Tibial artery (tissue), 4 donors: ENCODE measurements at regions not wholly inside any gene's neighbourhood (a gene's known extent, or its start where the extent isn't known, plus 50 kb on each side); places are given as distances from the start of the nearest gene placed in this dataset.

Experiments used
- DNase-seq, 2 donors: peaks; one replicate each; pipeline ENCODE4 v3.0.0-alpha.2; 2019
- H3K27ac ChIP-seq, 2 donors: fragments of 200-600 bp; sonication (generic) in 1 of 2; 1 replicate in 1 of 2; 2 replicates in 1 of 2; pipeline ENCODE4 v1.5.1; 2018 to 2019; ENCODE audit warnings: mild to moderate bottlenecking in 1 of 2
- H3K27me3 ChIP-seq, 2 donors: fragments of 200-600 bp; sonication (generic) in 1 of 2; one replicate each; pipeline versions ENCODE4 v1.5.1 to v1.6.0; 2016 to 2019
- H3K36me3 ChIP-seq, 3 donors: fragments of 200-600 bp; sonication (generic) in 2 of 3; one replicate each; pipeline ENCODE4 v1.5.1; 2016 to 2019; ENCODE audit warnings: mild to moderate bottlenecking in 2 of 3
- H3K4me1 ChIP-seq, 4 donors: fragments of 200-600 bp; sonication (generic) in 2 of 4; 1 replicate in 3 of 4; 2 replicates in 1 of 4; pipeline ENCODE4 v1.5.1; 2016 to 2019
- H3K4me3 ChIP-seq, 2 donors: fragments of 200-600 bp; sonication (generic) in 1 of 2; 1 replicate in 1 of 2; 2 replicates in 1 of 2; pipeline ENCODE4 v1.5.1; 2018 to 2019; ENCODE audit warnings: mild to moderate bottlenecking in 2 of 2
- H3K9me3 ChIP-seq, 3 donors: fragments of 200-600 bp; sonication (generic) in 1 of 3; one replicate each; pipeline ENCODE4 v1.5.1; 2016 to 2019
- intact Hi-C: fragments of 100-400 bp; cut with DNase I; formaldehyde crosslinking; loops from one replicate; pipeline ENCODE4 v1.15.0; 2023; ENCODE audit warnings: low total_unique reads
- TF ChIP-seq, protein P1 (sequence below), 2 experiments: fragments of 200-600 bp in 1 of 2; fragments of 450-650 bp in 1 of 2; IDR thresholded peaks; one replicate each; pipeline ENCODE4 v1.5.1; 2017 to 2019; ENCODE audit warnings: antibody characterized with exemption in 2 of 2, mild to moderate bottlenecking in 1 of 2, moderate library complexity in 1 of 2

DNA sequence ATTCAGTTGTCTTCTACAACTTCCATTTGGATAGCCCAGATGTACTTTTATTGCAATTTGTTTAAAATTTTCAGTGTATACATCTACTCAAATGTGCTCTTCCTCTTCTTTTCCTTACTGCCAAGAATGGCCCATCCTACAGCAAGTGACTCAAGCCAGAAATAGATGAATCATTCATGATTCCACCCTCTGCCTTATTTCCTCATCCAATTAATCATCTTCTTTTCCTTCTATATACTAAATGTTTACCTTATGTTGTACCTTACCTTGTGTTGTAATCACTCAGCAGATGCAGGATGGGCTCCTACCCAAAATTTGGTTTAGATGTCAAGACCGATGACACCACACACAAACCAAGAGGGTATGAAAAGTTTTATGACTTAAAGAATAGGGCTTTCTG, 437.8 kb downstream of the GRXCR1 start:
- Histone ChIP-seq H3K27me3 (no peaks in the 10 kb centered on the region), H3K27ac (no peak overlapping the region), H3K9me3 (no peaks in the 10 kb centered on the region), H3K4me3 (no peak overlapping the region), H3K4me1 (no peaks in the 10 kb centered on the region), H3K36me3 (no peaks in the 10 kb centered on the region)
- intact Hi-C loops, result no loop called here
- TF ChIP-seq, protein P1, sequence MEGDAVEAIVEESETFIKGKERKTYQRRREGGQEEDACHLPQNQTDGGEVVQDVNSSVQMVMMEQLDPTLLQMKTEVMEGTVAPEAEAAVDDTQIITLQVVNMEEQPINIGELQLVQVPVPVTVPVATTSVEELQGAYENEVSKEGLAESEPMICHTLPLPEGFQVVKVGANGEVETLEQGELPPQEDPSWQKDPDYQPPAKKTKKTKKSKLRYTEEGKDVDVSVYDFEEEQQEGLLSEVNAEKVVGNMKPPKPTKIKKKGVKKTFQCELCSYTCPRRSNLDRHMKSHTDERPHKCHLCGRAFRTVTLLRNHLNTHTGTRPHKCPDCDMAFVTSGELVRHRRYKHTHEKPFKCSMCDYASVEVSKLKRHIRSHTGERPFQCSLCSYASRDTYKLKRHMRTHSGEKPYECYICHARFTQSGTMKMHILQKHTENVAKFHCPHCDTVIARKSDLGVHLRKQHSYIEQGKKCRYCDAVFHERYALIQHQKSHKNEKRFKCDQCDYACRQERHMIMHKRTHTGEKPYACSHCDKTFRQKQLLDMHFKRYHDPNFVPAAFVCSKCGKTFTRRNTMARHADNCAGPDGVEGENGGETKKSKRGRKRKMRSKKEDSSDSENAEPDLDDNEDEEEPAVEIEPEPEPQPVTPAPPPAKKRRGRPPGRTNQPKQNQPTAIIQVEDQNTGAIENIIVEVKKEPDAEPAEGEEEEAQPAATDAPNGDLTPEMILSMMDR (IDR thresholded peaks at IDR 0.05), result no peak
- no peak for DNase-seq

DNA sequence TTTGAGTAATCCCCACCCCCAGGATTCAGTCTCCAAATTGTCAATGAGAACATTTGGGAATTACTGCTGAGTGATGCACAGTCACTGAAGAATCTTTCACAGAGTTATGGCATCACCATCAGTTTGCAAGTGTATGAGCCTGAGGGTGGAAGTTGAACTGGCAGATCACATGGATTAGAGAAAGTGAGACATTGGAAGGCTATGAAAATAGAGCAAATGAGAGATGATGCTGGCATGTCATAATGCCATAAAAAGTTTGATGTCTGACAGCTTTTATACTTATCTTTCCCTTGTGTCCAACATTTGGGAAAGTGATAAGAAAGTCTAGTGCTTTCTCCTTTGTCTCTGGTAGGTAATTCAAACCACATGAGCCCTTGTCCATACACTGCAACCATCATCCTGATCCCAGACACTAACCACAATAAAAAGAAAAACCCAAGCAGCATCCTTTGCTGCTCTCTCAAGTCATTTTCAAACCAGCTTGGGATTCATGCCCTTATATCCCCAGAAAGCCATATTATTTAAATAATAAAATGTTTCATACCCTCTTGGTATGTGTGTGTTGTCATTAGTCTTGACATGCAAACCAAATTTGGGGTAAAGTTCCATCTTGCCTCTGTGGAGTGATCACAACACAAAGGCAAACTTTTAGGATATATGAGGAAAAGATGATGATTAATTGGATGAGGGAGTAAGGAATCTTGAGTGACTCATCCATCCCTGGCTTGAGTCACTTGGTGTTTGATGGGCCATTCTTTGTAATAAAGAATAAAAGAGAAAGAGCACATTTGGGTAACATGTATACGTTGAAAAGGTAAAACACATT, 438.9 kb downstream of the GRXCR1 start:
- Histone ChIP-seq H3K4me3 (no peak overlapping the region), H3K9me3 (no peaks in the 10 kb centered on the region), H3K27me3 (no peaks in the 10 kb centered on the region), H3K36me3 (no peaks in the 10 kb centered on the region), H3K27ac (no peak overlapping the region), H3K4me1 (no peaks in the 10 kb centered on the region)
- TF ChIP-seq, protein P1 (IDR thresholded peaks at IDR 0.05), result no peak
- no peak for DNase-seq
- intact Hi-C loops, result no loop called here

DNA sequence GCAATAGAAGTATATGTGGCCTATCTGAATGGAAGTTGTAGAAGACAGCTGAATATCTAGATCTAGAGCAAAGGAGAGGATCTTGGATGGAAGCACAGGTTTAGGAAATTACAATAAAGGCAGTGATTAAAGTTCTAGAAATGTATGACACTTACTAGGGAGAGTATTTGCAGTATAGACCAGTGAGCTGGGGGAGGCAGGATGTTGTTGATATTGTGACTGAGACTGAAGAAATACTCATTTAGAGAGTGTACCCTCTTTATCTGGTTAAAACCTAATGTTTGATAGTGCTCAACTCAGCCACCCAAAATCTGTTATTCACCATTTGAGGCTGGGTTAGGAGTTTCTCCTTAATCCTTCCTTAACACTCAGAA, 439.5 kb downstream of the GRXCR1 start:
- Histone ChIP-seq H3K36me3 (no peaks in the 10 kb centered on the region), H3K9me3 (no peaks in the 10 kb centered on the region), H3K4me3 (no peak overlapping the region), H3K27ac (no peak overlapping the region), H3K27me3 (no peaks in the 10 kb centered on the region), H3K4me1 (no peaks in the 10 kb centered on the region)
- no peak for DNase-seq
- intact Hi-C loops, result no loop called here
- TF ChIP-seq, protein P1 (IDR thresholded peaks at IDR 0.05), result no peak

DNA sequence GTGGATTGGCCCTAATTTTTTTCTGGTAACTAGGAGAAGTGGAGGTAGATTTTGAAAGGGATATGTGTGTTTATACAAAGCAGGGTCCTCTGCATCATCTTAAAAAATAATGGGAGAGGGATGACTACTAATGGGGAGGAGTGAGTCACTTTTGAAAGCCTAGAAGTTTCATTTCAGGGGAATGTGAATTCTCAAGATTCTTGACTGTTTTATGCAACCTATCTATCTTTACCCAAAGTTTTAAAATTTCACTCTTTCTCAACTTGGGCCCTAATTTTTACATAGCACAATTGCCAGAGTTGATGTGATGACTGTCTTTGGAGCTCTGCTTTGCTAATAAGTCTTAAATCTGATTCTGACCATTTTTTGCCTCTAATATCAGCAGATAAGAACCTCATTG, 445.2 kb downstream of the GRXCR1 start:
- Histone ChIP-seq H3K27me3 (no peaks in the 10 kb centered on the region), H3K4me1 (no peaks in the 10 kb centered on the region), H3K27ac (no peak overlapping the region), H3K4me3 (no peak overlapping the region), H3K36me3 (no peaks in the 10 kb centered on the region), H3K9me3 (no peaks in the 10 kb centered on the region)
- intact Hi-C loops, result no loop called here
- no peak for DNase-seq
- TF ChIP-seq, protein P1 (IDR thresholded peaks at IDR 0.05), result no peak

DNA sequence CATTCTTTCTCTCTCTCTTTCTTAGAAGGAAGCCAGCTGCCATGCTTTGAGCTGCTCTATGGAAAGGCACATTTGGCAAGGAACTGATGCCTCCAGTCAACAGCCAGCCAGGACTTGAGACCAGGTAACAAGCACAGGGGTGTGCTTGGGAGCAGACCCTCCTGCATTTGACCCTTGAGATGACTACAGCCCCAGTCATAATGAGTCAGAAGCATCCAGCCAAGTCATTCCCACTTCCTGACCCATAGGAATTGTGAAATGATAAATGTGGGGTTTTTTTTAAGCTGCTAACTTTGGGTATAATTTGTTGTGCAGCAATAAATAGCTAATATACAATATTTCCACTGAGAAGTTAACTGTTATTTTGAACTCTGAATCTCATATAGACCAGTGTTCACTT, 446.9 kb downstream of the GRXCR1 start:
- H3K9me3 ChIP-seq, result no peaks in the 10 kb centered on the region
- intact Hi-C loops, result no loop called here
- no peak overlapping the region for H3K4me3 ChIP-seq
- H3K27ac ChIP-seq, result no peak overlapping the region
- TF ChIP-seq, protein P1 (IDR thresholded peaks at IDR 0.05), result no peak
- H3K27me3 ChIP-seq, result no peaks in the 10 kb centered on the region
- H3K4me1 ChIP-seq, result no peaks in the 10 kb centered on the region
- no peaks in the 10 kb centered on the region for H3K36me3 ChIP-seq
- DNase-seq, result no peak
